EL (cell line): ENCODE measurements at regions not wholly inside any gene's neighbourhood (a gene's known extent, or its start where the extent isn't known, plus 50 kb on each side); places are given as distances from the start of the nearest gene placed in this dataset.
A peak's percentile ranks its signal among the peaks of the same experiment; 100 is the strongest.
"Not testable (repeated sequence)": the region's sequence is repeated elsewhere in the genome, so short reads cannot be mapped to it uniquely, and the experiment has no call there.

Experiments
- DNase-seq: peaks from one replicate; pipeline ENCODE4 v3.0.0-alpha.2; 2016

DNA sequence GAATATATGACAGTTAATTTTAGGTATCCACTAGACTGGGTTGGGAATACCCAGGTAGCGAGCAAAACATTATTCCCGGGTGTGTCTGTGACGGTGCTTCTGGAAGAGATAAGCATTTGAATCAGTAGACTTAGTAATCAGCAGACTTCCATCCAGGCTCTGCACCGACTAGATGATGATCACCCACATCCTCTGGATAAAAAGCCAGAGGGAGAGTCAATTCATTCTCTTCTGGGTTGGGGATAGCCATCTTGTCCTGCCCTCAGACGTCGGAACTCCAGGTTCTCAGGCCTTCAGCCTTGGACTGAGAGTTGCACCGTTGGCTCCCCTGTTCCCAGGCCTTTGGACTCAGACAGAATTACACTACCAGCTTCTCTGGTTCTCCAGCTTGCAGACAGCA lies 168.0 kb downstream of the PHLDA1 start:
- DNase-seq, result no peak

DNA sequence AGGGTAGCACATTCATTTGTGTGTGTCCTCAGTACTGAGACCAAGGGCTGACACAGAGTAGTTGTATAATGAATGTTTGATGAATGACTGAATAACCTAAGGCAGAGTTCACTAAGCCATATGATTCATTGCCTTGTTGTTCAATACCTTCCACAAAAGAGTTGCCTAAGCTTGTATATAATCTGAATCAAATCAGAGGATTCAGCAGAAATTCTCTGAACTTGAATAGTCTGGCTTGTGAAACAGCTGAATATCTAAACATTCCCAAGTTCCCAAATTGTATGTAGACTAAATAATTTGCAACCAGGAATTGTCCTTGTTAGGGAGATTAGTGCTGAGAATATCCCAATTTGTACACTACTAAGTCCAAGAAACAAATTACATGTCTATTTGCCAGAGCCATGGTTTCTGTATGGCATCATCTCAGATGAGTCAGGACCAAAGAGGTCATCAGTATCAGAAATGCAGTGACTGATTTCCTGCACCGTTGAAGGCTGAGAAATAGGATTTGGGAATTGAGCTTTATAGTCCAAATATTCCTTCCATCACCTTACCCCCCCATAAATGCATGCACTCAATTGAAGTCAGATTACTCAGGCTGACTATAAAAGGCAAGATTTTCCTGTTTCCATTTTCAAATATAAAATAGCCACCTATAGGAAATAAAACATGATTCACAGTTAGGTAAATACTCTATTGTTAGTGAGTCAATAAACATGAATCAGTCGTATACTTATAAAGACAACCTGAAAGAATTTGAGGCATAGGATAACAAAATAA lies 168.7 kb downstream of the PHLDA1 start:
- DNase-seq, result peak; percentile 82

- DNase-seq, result peak; percentile 57
Observed at GRCh38 chr12:75859868-75860267, 171.7 kb downstream of the PHLDA1 start.

GRCh38 chr12:75856235-75856634 lies 175.3 kb downstream of the PHLDA1 start:
- DNase-seq, result no peak

GRCh38 chr12:75855360-75855759 lies 176.2 kb downstream of the PHLDA1 start:
- no peak for DNase-seq

DNA sequence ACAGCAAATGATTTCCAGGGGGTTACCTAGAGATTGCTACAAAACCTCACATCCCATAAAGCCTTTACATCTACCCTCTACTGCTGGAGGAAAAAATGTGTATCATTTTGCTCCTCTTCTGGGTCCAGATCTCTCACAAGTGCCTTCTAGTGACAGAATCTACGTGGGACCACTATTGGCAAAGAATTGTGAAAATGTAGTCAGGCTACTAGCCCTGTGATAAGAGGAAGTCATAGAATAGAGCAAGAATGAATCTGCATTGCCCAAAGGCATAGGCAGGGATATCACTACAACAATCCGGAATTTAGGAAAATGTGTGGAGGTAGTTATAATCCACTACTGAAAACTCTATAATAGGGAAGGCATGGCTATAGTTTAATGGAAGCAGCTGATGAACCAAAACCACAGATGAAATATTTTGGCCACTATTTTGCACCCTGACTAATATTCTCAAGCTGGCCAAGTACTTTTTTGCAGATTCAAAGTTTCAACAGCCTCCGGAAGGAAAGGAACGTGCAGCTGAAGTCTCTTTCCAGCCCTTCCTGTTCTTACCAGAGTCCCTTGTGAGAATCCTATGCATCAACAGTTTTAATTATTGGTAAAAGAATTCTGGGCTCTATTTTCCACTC lies 176.8 kb downstream of the PHLDA1 start:
- peak; percentile 67 for DNase-seq

GRCh38 chr12:75854137-75854536 lies 177.4 kb downstream of the PHLDA1 start:
- not testable (repeated sequence) for DNase-seq

DNA sequence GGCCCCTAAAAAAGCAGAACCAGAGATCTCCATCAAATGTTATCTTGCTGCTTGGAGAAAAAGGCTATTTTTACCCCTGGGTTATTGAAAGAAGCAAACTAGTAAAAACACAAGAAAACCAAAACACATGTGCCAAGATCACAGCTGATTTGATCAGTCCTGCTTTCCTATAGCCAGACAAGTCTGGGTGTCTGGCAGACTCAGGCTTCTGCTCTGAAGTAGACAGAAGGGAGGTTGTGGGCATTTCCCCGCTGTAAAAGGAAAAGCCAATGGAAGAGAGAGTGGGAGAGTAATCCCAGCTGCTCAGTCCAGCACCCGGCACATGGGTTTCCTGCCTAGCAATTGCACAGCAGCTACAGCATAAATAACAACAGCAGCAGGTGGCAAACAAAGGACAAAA lies 177.9 kb downstream of the PHLDA1 start:
- DNase-seq, result no peak

DNA sequence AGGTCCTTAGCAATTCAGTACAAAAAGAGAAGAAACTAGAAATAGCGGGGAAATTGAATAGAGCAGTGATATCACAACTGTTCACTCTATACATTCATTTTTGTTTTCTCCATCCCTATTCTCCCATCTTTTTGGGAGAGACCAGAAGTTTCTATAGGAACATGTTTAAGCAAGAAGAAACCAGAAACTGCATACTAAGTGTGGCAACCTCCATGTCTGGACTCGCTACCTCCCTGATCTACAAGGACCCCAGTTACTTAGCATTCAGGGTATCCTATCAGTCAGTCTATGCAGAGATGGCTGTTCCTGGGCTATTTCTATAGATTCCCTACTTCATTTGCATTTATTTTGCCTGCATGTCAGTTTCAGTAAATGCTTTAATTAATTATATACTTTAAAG lies 178.6 kb downstream of the PHLDA1 start:
- DNase-seq, result no peak

- DNase-seq, result peak; percentile 41
Observed at GRCh38 chr12:75852143-75852542, 179.4 kb downstream of the PHLDA1 start.

GRCh38 chr12:75850721-75851462 lies 180.7 kb downstream of the PHLDA1 start:
- peak; percentile 86 for DNase-seq

DNA sequence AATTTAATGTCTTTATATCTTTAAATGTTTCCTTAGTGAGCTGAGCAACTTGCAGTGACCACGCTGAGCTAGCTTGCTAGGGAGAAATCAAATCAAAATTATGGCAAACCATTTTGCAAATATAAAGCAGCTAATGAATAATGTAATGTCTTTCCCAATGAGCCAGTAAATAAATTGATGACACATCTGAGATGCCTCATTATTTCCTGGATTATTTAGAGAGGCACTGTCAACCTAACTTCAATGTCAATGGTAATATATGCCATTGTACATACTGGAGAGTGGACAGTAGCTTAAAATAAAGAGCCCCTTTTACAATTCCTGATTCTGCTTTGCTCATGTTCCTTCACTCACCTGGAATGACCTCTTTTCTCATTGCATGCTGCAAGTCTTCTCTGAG lies 182.6 kb downstream of the PHLDA1 start:
- DNase-seq, result no peak

DNA sequence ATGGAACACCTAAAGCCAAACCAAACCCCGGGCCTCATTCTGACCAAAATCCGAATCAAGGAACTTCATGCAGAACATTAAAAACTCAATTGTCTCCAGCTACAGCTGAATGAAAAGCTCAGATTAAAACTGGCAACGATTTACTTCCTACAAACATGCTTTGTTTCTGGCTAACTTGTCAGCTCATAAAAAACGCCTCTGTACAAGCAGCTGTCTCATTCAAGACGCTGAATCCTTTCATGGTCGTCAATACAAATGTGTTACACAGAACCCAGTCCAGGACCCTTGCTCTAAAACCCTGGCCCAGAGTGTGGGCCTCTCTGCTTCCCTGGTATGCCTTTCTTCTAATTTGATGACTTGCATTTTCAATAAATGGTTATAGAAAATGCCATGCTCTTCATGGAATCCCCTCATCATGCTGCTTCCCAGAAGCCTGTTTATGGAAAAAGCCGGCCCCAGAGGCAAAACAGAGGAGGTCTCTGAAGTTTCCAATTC lies 183.1 kb downstream of the PHLDA1 start:
- DNase-seq, result no peak

DNA sequence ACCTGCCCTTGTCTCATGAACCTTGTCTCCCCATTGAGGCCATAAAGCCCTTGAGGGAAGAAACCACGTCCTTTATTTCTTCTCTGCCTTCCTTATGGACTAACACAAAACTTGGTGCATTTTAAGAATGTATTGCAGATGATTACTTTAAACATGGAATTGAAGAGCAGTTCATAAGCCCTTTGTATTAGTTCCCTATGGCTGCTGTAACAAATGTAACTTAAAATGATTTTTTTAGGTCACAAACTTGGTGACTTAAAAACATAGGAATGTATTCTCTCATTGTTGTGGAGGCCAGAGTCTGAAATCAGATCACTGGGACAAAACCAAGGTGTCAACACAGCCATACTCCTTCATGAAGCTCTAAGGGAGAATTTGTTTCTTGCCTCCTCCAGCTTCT lies 185.5 kb downstream of the PHLDA1 start:
- no peak for DNase-seq

GRCh38 chr12:75844985-75845384 lies 186.6 kb downstream of the PHLDA1 start:
- no peak for DNase-seq

DNA sequence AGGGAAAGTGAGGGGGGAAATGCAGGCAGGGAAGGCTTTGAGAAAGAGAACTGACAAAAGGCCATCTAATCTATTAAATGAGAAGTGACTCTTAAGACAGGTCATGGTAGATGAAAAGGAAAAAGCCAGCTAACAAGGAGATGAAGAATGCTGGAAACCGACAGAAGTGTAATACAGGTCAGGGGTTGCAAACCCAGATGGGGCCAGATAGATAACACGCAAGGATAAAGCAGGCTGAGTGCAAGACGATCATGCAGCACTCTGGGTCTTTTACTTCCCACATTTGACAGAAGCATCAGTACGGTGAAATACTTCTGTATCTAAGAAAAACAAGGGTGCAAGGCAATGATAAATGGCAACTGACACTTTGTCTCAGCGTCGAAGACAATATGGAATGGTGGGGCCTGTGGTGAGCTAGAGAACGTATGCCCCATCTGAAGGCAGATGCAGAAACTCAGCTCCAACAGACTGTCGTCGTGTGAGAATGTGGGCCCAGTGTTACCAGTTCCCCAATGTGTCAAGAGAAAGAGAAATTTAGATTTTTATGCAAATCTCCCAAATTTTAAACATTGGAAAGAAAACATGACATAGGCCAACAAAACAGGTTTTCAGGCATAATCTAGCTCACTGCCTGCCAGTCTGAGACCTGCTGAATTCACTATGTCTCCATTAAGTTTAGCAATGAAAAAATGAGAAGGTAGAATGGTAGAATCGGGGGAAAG lies 187.4 kb downstream of the PHLDA1 start:
- DNase-seq, result no peak

DNA sequence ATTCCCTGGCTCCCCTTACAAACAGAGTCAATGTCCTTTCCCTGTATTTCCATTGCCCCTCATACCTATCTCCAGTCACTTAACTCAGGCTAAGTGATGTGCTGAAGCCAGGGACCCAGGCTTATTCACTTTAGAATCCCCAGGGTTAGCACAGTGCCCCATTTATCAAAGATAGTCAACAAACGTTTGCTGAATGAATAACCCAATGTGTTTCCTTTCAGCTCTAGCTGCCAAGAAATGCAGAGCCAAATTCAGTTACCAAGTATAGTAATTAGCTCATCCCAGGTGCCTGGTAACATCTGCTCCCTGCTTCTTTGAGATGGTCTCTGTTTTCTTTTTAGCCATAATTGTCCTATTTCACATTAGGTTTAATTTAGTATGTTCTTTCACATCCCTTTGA lies 189.5 kb downstream of the PHLDA1 start:
- no peak for DNase-seq

DNA sequence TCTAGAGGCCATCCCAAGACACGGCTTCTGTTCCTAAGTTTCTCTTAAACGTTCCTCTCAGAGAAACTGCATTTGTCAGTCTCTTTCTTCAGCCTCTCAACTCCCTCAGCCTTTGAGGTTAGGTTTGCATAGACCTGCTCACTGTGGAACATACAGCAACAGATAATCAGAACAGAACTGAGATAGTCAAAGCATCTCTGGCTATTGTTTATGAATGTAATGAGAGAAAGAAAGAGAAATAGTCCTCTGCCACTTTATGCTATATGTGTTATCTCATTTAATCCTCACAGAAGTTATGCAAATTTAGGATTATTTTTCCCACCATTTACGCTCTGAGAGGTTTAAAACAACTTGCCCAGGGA lies 190.6 kb downstream of the PHLDA1 start:
- DNase-seq, result no peak

- DNase-seq, result no peak
Observed at GRCh38 chr12:75838309-75838708, 193.3 kb downstream of the PHLDA1 start.

- no peak for DNase-seq
Observed at GRCh38 chr12:75837700-75838099, 193.9 kb downstream of the PHLDA1 start.

DNA sequence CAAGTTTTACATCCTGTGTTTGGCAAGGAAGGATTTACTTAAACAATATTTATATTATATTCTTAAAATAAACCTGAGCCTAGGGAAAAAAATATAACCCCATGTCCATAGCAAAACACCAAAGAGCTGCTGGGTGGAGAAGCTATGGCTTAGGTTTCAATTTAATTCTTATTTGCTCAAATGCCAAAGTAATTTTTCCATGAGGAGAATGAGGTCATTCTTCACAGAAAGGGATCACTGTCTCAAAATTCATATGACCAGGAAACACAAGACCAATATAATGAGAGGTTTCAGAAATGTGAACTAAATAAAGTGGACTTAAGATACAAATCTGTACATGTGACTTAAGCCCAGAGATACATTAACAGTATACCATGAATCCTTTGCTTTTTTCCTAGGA lies 195.0 kb downstream of the PHLDA1 start:
- no peak for DNase-seq

- DNase-seq, result no peak
Observed at GRCh38 chr12:75834591-75834990, 197.0 kb downstream of the PHLDA1 start.

GRCh38 chr12:75833268-75833667 lies 198.3 kb downstream of the PHLDA1 start:
- no peak for DNase-seq
